ENCODE measurements at regions not wholly inside any gene's neighbourhood (a gene's known extent, or its start where the extent isn't known, plus 50 kb on each side); places are given as distances from the start of the nearest gene placed in this dataset.

GRCh38 chr12:58159941-58160340 is 218.6 kb downstream of the ATP23 start:
- Histone ChIP-seq H3K36me3 (ENCODE audit: control insufficient read depth in 4 of 4, insufficient read depth in 4 of 4, low read length in 4 of 4) (no peaks in the 10 kb centered on the region), H3K27ac (ENCODE audit: low read depth in 1 of 2, low read length in 1 of 2) (no peak overlapping the region), H3K9ac (ENCODE audit: insufficient read depth in 1 of 2, low read length in 2 of 2) (no peak overlapping the region), H3K4me3 (no peak overlapping the region), H3K9me3 (ENCODE audit: control insufficient read depth in 4 of 4, insufficient read depth in 3 of 4, low read length in 3 of 4) (peaks cover 0 to 2% (median 0%) of the 10 kb centered on the region in 4 donors), H3K4me1 (ENCODE audit: control insufficient read depth in 5 of 5, insufficient read depth in 5 of 5, low read length in 5 of 5) (no peaks in the 10 kb centered on the region), H3K27me3 (ENCODE audit: control insufficient read depth in 3 of 3, insufficient read depth in 3 of 3, low read length in 2 of 3) (no peaks in the 10 kb centered on the region)
- DNase-seq (no peak), ATAC-seq (ENCODE audit: insufficient read depth, low FRiP score) (no peak)
- WGBS, 2 donors = 69 to 79% methylated on average over 2 of the region's 2 CpGs
- no peak for TF ChIP-seq CTCF (IDR thresholded peaks at IDR 0.05; ENCODE audit: control extremely low read depth, extremely low read depth)

GRCh38 chr12:58161773-58162172 is 220.4 kb downstream of the ATP23 start:
- no peak for ATAC-seq (ENCODE audit: insufficient read depth, low FRiP score)

GRCh38 chr12:58163021-58163420 is 221.7 kb downstream of the ATP23 start:
- Histone ChIP-seq H3K27me3 (ENCODE audit: control insufficient read depth in 3 of 3, insufficient read depth in 3 of 3, low read length in 2 of 3) (no peaks in the 10 kb centered on the region), H3K4me1 (ENCODE audit: control insufficient read depth in 5 of 5, insufficient read depth in 5 of 5, low read length in 5 of 5) (peaks cover 0 to 1% (median 0%) of the 10 kb centered on the region in 5 donors), H3K36me3 (ENCODE audit: control insufficient read depth in 4 of 4, insufficient read depth in 4 of 4, low read length in 4 of 4) (no peaks in the 10 kb centered on the region), H3K9me3 (ENCODE audit: control insufficient read depth in 4 of 4, insufficient read depth in 3 of 4, low read length in 3 of 4) (no peaks in the 10 kb centered on the region), H3K9ac (ENCODE audit: insufficient read depth in 1 of 2, low read length in 2 of 2) (no peak overlapping the region), H3K4me3 (no peak overlapping the region), H3K27ac (ENCODE audit: low read depth in 1 of 2, low read length in 1 of 2) (no peak overlapping the region)
- ATAC-seq (ENCODE audit: insufficient read depth, low FRiP score) (no peak), DNase-seq (no peak)
- WGBS, 2 donors = 86 to 90% methylated on average over 4 of the region's 4 CpGs
- TF ChIP-seq CTCF (IDR thresholded peaks at IDR 0.05; ENCODE audit: control extremely low read depth, extremely low read depth) = no peak

More at GRCh38 chr12:58161773-58162172, 220.4 kb downstream of the ATP23 start:
- Histone ChIP-seq H3K4me3 (no peak overlapping the region), H3K9ac (ENCODE audit: insufficient read depth in 1 of 2, low read length in 2 of 2) (no peak overlapping the region), H3K36me3 (ENCODE audit: control insufficient read depth in 4 of 4, insufficient read depth in 4 of 4, low read length in 4 of 4) (no peaks in the 10 kb centered on the region), H3K9me3 (ENCODE audit: control insufficient read depth in 4 of 4, insufficient read depth in 3 of 4, low read length in 3 of 4) (no peaks in the 10 kb centered on the region), H3K27ac (ENCODE audit: low read depth in 1 of 2, low read length in 1 of 2) (no peak overlapping the region), H3K27me3 (ENCODE audit: control insufficient read depth in 3 of 3, insufficient read depth in 3 of 3, low read length in 2 of 3) (no peaks in the 10 kb centered on the region), H3K4me1 (ENCODE audit: control insufficient read depth in 5 of 5, insufficient read depth in 5 of 5, low read length in 5 of 5) (peaks cover 0 to 1% (median 0%) of the 10 kb centered on the region in 5 donors)
- no peak for DNase-seq
- 79 to 91% methylated on average over 2 of the region's 2 CpGs for WGBS, 2 donors
- no peak for TF ChIP-seq CTCF (IDR thresholded peaks at IDR 0.05; ENCODE audit: control extremely low read depth, extremely low read depth)

GRCh38 chr12:58166643-58167042 is 225.3 kb downstream of the ATP23 start:
- Histone ChIP-seq H3K4me1 (ENCODE audit: control insufficient read depth in 5 of 5, insufficient read depth in 5 of 5, low read length in 5 of 5) (peaks cover 0 to 5% (median 1%) of the 10 kb centered on the region in 5 donors), H3K9ac (ENCODE audit: insufficient read depth in 1 of 2, low read length in 2 of 2) (no peak overlapping the region), H3K36me3 (ENCODE audit: control insufficient read depth in 4 of 4, insufficient read depth in 4 of 4, low read length in 4 of 4) (no peaks in the 10 kb centered on the region), H3K27ac (ENCODE audit: low read depth in 1 of 2, low read length in 1 of 2) (no peak overlapping the region), H3K9me3 (ENCODE audit: control insufficient read depth in 4 of 4, insufficient read depth in 3 of 4, low read length in 3 of 4) (no peaks in the 10 kb centered on the region), H3K4me3 (no peak overlapping the region), H3K27me3 (ENCODE audit: control insufficient read depth in 3 of 3, insufficient read depth in 3 of 3, low read length in 2 of 3) (no peaks in the 10 kb centered on the region)
- WGBS, 2 donors = 60 to 77% methylated on average over 5 of the region's 5 CpGs
- no peak for DNase-seq
- no peak for TF ChIP-seq CTCF (IDR thresholded peaks at IDR 0.05; ENCODE audit: control extremely low read depth, extremely low read depth)
- no peak for ATAC-seq (ENCODE audit: insufficient read depth, low FRiP score)

All from lung (tissue), 11 donors.